Naive thymus-derived CD4-positive, alpha-beta T cell (primary cell): ENCODE measurements at regions not wholly inside any gene's neighbourhood (a gene's known extent, or its start where the extent isn't known, plus 50 kb on each side); places are given as distances from the start of the nearest gene placed in this dataset.

Experiments used
- ATAC-seq: fragments of 150-1000 bp; cut with Tn5 transposase; 2 replicates; pipeline ENCODE4 v1.10.0; 2021; ENCODE audit warnings: mild to moderate bottlenecking, moderate library complexity
- CTCF ChIA-PET: fragments of 350-600 bp; sonication (Branson Sonifier 250); formaldehyde crosslinking; loops from one replicate; lab custom pipeline; 2021; ENCODE audit warnings: antibody characterized with exemption; lab: Charles Lee
- POLR2A ChIA-PET: fragments of 350-600 bp; sonication (Branson Sonifier 250); formaldehyde crosslinking; loops from one replicate; lab custom pipeline; 2021; ENCODE audit warnings: antibody characterized with exemption, inconsistent platforms; lab: Charles Lee
- DNase-seq, 9 donors: peaks; one replicate each; pipeline versions ENCODE4 v3.0.0 to v3.0.0-alpha.2; 2020 to 2022; ENCODE audit warnings: mixed read lengths in 1 of 9
- H3K27ac ChIP-seq: one replicate; pipeline ENCODE4 v1.7.0; 2013; ENCODE audit warnings: mild to moderate bottlenecking, low read depth, low read length, moderate library complexity
- H3K27me3 ChIP-seq, 2 donors: one replicate each; pipeline ENCODE4 v1.7.0; 2013; ENCODE audit warnings: low read length in 2 of 2, mild to moderate bottlenecking in 2 of 2, moderate library complexity in 2 of 2; ENCODE audit not compliant: control insufficient read depth in 2 of 2, insufficient read depth in 2 of 2
- H3K36me3 ChIP-seq, 3 experiments: 1 replicate in 2 of 3; 2 replicates in 1 of 3; pipeline ENCODE4 v1.7.0; 2013; ENCODE audit warnings: low read length in 3 of 3, mild to moderate bottlenecking in 3 of 3, moderate library complexity in 1 of 3; ENCODE audit not compliant: insufficient read depth in 3 of 3, control insufficient read depth in 2 of 3
- H3K4me1 ChIP-seq, 2 donors: one replicate each; pipeline ENCODE4 v1.7.0; 2013; ENCODE audit warnings: low read length in 2 of 2, mild to moderate bottlenecking in 2 of 2, moderate library complexity in 1 of 2; ENCODE audit not compliant: control insufficient read depth in 2 of 2, insufficient read depth in 2 of 2
- H3K4me3 ChIP-seq: 2 replicates; pipeline ENCODE4 v1.7.0; 2013; ENCODE audit warnings: mild to moderate bottlenecking, low read length
- H3K9me3 ChIP-seq, 3 experiments: 1 replicate in 2 of 3; 2 replicates in 1 of 3; pipeline ENCODE4 v1.7.0; 2013; ENCODE audit warnings: low read length in 3 of 3; ENCODE audit not compliant: control insufficient read depth in 2 of 3
- H3K27ac Mint-ChIP-seq, 9 donors: one replicate each; pipeline ENCODE4 v1.8.0; 2020 to 2022; ENCODE audit warnings: mixed read lengths in 9 of 9, mild to moderate bottlenecking in 8 of 9, moderate library complexity in 5 of 9, inconsistent platforms in 2 of 9
- H3K27me3 Mint-ChIP-seq, 5 donors: one replicate each; pipeline ENCODE4 v1.8.0; 2021 to 2022; ENCODE audit warnings: mixed read lengths in 5 of 5, mild to moderate bottlenecking in 1 of 5
- H3K36me3 Mint-ChIP-seq, 5 donors: one replicate each; pipeline ENCODE4 v1.8.0; 2020 to 2022; ENCODE audit warnings: mixed read lengths in 5 of 5, mild to moderate bottlenecking in 3 of 5, inconsistent platforms in 1 of 5
- H3K4me1 Mint-ChIP-seq, 7 donors: one replicate each; pipeline ENCODE4 v1.8.0; 2020 to 2022; ENCODE audit warnings: mixed read lengths in 7 of 7, mild to moderate bottlenecking in 3 of 7, inconsistent platforms in 1 of 7
- H3K4me3 Mint-ChIP-seq, 10 donors: one replicate each; pipeline ENCODE4 v1.8.0; 2020 to 2022; ENCODE audit warnings: mild to moderate bottlenecking in 10 of 10, mixed read lengths in 10 of 10, moderate library complexity in 6 of 10, inconsistent platforms in 2 of 10
- H3K9me3 Mint-ChIP-seq, 11 donors: one replicate each; pipeline ENCODE4 v1.8.0; 2020 to 2022; ENCODE audit warnings: mixed read lengths in 11 of 11, mild to moderate bottlenecking in 4 of 11, inconsistent platforms in 1 of 11, moderate library complexity in 1 of 11
- intact Hi-C, 2 donors: fragments of 100-400 bp; cut with micrococcal nuclease; formaldehyde crosslinking; loops; one replicate each; pipeline ENCODE4 v1.15.1; 2023

- Histone ChIP-seq H3K4me1 (peaks cover 0 to 4% of the 10 kb centered on the region in 2 donors), H3K9me3 (no peaks in the 10 kb centered on the region), H3K27ac (no peak overlapping the region), H3K27me3 (no peaks in the 10 kb centered on the region), H3K36me3 (no peaks in the 10 kb centered on the region), H3K4me3 (no peak overlapping the region)
- Mint-ChIP-seq H3K4me1 (peaks cover 0 to 15% (median 3%) of the 10 kb centered on the region in 7 donors), H3K27me3 (peaks cover 0 to 19% (median 4%) of the 10 kb centered on the region in 5 donors), H3K9me3 (peaks cover 0 to 8% (median 3%) of the 10 kb centered on the region in 11 donors), H3K36me3 (peaks cover 0 to 9% (median 0%) of the 10 kb centered on the region in 5 donors), H3K4me3 (no peak overlapping the region), H3K27ac (no peak overlapping the region)
- no peak for DNase-seq
- ChIA-PET CTCF (no interaction called here), POLR2A (no interaction called here)
- no peak for ATAC-seq
- intact Hi-C loops, result no loop called here
These were observed 189.3 kb upstream of the CRY1 start for GRCh38 chr12:107282628-107283027.

GRCh38 chr12:107283652-107284051 lies 190.3 kb upstream of the CRY1 start:
- no peak for ATAC-seq
- peaks cover 0 to 15% (median 0%) of the 10 kb centered on the region in 5 donors for H3K27me3 Mint-ChIP-seq
- no peak for DNase-seq
- peaks cover 0 to 11% (median 0%) of the 10 kb centered on the region in 5 donors for H3K36me3 Mint-ChIP-seq
- H3K36me3 ChIP-seq, result no peaks in the 10 kb centered on the region
- no peak overlapping the region for H3K27ac Mint-ChIP-seq
- H3K4me3 Mint-ChIP-seq, result no peak overlapping the region
- no peak overlapping the region for H3K4me3 ChIP-seq
- H3K27me3 ChIP-seq, result no peaks in the 10 kb centered on the region
- no peaks in the 10 kb centered on the region for H3K9me3 ChIP-seq
- ChIA-PET CTCF (no interaction called here), POLR2A (no interaction called here)
- intact Hi-C loops, result no loop called here
- H3K4me1 ChIP-seq, result peaks cover 0 to 4% of the 10 kb centered on the region in 2 donors
- no peak overlapping the region for H3K27ac ChIP-seq
- peaks cover 0 to 8% (median 0%) of the 10 kb centered on the region in 11 donors for H3K9me3 Mint-ChIP-seq
- H3K4me1 Mint-ChIP-seq, result peaks cover 0 to 23% (median 9%) of the 10 kb centered on the region in 7 donors

DNA sequence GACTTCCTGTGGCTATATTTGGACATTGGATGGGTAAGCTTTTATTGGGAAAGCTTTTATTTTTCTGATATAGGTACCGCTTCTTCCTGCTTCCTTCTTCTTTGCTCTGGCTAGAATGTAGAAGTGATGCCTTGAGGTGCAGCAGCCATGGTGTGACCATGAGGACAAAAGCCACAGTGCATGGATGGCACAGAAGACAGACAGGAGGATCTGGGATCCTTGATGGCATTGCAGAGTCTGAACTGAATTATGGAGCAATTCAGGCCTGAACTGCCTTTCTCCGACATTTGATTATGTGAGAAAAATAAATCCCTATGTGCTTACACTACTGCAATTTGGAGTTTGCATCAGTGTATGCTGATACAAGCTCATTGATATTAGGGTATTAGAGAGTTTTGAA lies 191.3 kb upstream of the CRY1 start:
- H3K27ac Mint-ChIP-seq, result no peak overlapping the region
- peaks cover 0 to 26% (median 9%) of the 10 kb centered on the region in 7 donors for H3K4me1 Mint-ChIP-seq
- DNase-seq (no peak), ATAC-seq (no peak)
- no peak overlapping the region for H3K4me3 ChIP-seq
- H3K27me3 ChIP-seq, result no peaks in the 10 kb centered on the region
- peaks cover 0 to 4% of the 10 kb centered on the region in 2 donors for H3K4me1 ChIP-seq
- H3K27me3 Mint-ChIP-seq, result peaks cover 0 to 11% (median 0%) of the 10 kb centered on the region in 5 donors
- H3K9me3 Mint-ChIP-seq, result peaks cover 0 to 8% (median 0%) of the 10 kb centered on the region in 11 donors
- H3K4me3 Mint-ChIP-seq, result no peak overlapping the region
- CTCF ChIA-PET, result no interaction called here
- intact Hi-C loops, result no loop called here
- H3K9me3 ChIP-seq, result no peaks in the 10 kb centered on the region
- peaks cover 0 to 11% (median 0%) of the 10 kb centered on the region in 5 donors for H3K36me3 Mint-ChIP-seq
- H3K36me3 ChIP-seq, result no peaks in the 10 kb centered on the region
- H3K27ac ChIP-seq, result no peak overlapping the region
- POLR2A ChIA-PET, result no interaction called here

DNA sequence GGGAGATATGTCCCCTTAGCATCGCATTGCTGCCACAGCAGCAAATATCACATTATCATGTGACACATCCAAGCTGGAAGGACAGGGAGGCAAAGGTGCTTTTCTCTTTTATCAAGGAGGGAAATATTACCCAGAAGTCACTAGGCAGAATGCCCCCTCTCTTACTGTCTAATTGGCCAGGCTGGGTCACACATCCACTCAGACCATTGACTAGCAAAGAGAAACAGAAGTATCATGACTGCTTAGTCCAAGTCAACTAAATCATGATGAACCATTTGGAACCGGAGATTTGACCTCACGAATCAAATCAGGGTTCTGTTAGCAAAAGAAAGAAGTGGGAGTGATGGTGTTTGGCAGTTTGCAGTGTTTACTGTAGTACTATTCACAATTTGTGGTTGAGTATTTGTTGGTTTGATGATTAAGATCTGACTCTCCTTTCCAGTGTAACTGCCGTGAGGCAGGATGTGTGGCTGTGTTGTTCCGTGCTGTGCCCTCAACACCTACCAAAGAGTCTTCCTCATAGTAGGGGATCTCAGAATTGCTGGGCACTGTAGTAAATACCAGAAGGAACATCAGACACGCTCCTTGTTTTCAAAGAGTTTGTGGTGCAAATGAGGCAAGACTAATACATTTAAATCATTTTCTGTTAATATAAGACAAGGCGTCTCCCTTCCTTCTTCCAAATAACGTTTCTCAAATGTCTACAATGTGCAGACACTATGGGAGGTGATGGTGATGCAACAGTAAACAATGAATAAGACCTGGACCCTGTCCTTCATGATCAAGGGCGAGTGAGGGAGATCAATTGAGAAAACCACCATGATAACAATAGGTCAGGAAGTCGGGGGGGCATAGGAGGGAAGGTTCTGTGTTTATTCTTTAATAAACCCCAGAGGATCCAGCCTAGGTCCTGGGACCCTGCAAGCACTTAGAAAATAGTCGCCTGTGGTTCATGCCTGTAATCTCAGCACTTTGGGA lies 194.4 kb upstream of the CRY1 start:
- Histone ChIP-seq H3K4me1 (peaks cover 0 to 4% of the 10 kb centered on the region in 2 donors), H3K9me3 (no peaks in the 10 kb centered on the region), H3K27ac (no peak overlapping the region), H3K36me3 (no peaks in the 10 kb centered on the region), H3K4me3 (no peak overlapping the region), H3K27me3 (no peaks in the 10 kb centered on the region)
- POLR2A ChIA-PET, result no interaction called here
- peak overlapping the region in 1 of 10 donors; percentile 68 for H3K4me3 Mint-ChIP-seq
- intact Hi-C loops, result loop anchor here in 1 of 2 donors (1.0 kb wide), 1 partner anchor 31 kb away; a partner anchor contains a TSS
- peak in 1 of 9 donors; percentile 37 for DNase-seq
- peak; percentile 37 for ATAC-seq
- H3K9me3 Mint-ChIP-seq, result peaks cover 0 to 10% (median 0%) of the 10 kb centered on the region in 11 donors
- CTCF ChIA-PET, result no interaction called here
- peaks cover 0 to 11% (median 0%) of the 10 kb centered on the region in 5 donors for H3K36me3 Mint-ChIP-seq
- H3K27me3 Mint-ChIP-seq, result no peaks in the 10 kb centered on the region
- H3K4me1 Mint-ChIP-seq, result peaks cover 0 to 26% (median 9%) of the 10 kb centered on the region in 7 donors
- peak overlapping the region in 1 of 9 donors; percentile 65 for H3K27ac Mint-ChIP-seq

GRCh38 chr12:107288414-107289127 lies 195.2 kb upstream of the CRY1 start:
- ATAC-seq (no peak), DNase-seq (no peak)
- Mint-ChIP-seq H3K27me3 (no peaks in the 10 kb centered on the region), H3K4me3 (no peak overlapping the region), H3K36me3 (peaks cover 0 to 8% (median 0%) of the 10 kb centered on the region in 5 donors), H3K27ac (peak overlapping the region in 1 of 9 donors; percentile 25), H3K4me1 (peaks cover 0 to 26% (median 9%) of the 10 kb centered on the region in 7 donors), H3K9me3 (peaks cover 0 to 6% (median 0%) of the 10 kb centered on the region in 11 donors)
- Histone ChIP-seq H3K36me3 (no peaks in the 10 kb centered on the region), H3K4me1 (peaks cover 0 to 4% of the 10 kb centered on the region in 2 donors), H3K9me3 (no peaks in the 10 kb centered on the region), H3K27ac (no peak overlapping the region), H3K27me3 (no peaks in the 10 kb centered on the region), H3K4me3 (no peak overlapping the region)
- intact Hi-C loops, result no loop called here
- POLR2A ChIA-PET, result interaction anchor here (0.7 kb wide), 1 partner anchor 19 kb away, joined by 3 read pairs; no protein-coding TSS in a partner anchor
- CTCF ChIA-PET, result no interaction called here

- ChIA-PET CTCF (no interaction called here), POLR2A (interaction anchor here (0.6 kb wide), 1 partner anchor 165 kb away, joined by 3 read pairs; no protein-coding TSS in a partner anchor)
- no peak overlapping the region for H3K27ac ChIP-seq
- H3K4me3 Mint-ChIP-seq, result no peak overlapping the region
- H3K4me1 ChIP-seq, result peaks cover 0 to 4% of the 10 kb centered on the region in 2 donors
- no peaks in the 10 kb centered on the region for H3K27me3 ChIP-seq
- DNase-seq (no peak), ATAC-seq (no peak)
- H3K36me3 Mint-ChIP-seq, result peaks cover 0 to 2% (median 0%) of the 10 kb centered on the region in 5 donors
- intact Hi-C loops, result no loop called here
- no peak overlapping the region for H3K27ac Mint-ChIP-seq
- H3K36me3 ChIP-seq, result no peaks in the 10 kb centered on the region
- no peaks in the 10 kb centered on the region for H3K27me3 Mint-ChIP-seq
- H3K9me3 Mint-ChIP-seq, result peaks cover 0 to 4% (median 0%) of the 10 kb centered on the region in 11 donors
- no peak overlapping the region for H3K4me3 ChIP-seq
- no peaks in the 10 kb centered on the region for H3K9me3 ChIP-seq
- H3K4me1 Mint-ChIP-seq, result peaks cover 0 to 23% (median 9%) of the 10 kb centered on the region in 7 donors
These were observed 197.7 kb upstream of the CRY1 start for GRCh38 chr12:107291018-107291417.
